ENCODE measurements at regions not wholly inside any gene's neighbourhood (a gene's known extent, or its start where the extent isn't known, plus 50 kb on each side); places are given as distances from the start of the nearest gene placed in this dataset.

DNA sequence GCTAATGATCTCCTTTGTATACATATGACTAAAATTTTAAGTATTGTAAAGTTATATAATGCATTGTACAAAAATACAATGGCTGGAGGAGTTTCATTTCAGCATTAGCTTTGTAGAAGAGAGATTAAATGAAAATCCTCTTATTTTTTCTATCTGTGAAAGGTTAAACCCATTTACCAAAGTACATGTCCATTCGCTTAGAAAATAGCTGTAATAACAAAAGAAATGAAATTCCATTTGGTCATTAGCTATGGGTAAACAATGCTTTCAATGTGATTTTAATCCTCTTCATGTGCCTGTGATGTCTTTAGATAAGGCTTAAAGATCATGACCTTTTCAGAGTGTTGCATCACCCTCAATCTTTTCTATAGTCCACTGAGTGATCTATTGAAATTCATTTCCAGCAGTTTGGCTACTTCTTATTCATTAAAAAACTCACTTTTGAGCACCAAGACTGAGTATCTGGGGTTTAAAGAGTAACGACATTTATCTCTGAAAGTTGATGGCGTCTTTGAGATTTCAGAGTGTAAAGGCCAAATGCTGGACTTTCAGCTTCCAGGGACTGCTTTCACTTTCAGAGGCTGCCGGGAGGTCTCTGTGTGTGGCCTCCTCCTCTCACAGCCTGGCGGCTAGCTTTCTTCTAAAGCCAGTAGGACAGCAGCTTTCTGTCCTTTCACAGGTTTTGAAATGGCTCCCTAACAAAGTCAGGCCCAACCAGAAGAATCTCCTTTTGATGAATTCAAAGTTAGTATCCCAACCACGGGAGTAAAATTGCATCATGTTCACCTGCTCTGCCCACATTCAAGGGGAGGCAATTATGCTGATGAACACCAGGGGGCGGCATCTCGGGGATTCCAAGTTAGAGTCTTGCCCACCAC is 701.4 kb upstream of the COBL start:
- H3K36me3 ChIP-seq (ENCODE audit: control insufficient read depth in 5 of 5, insufficient read depth in 5 of 5, low read length in 5 of 5), result no peaks in the 10 kb centered on the region
- H3K4me1 ChIP-seq (ENCODE audit: control insufficient read depth in 5 of 5, insufficient read depth in 5 of 5, low read length in 5 of 5), result no peaks in the 10 kb centered on the region
- H3K9me3 ChIP-seq (ENCODE audit: control insufficient read depth in 5 of 5, low read length in 5 of 5), result no peaks in the 10 kb centered on the region
- H3K4me3 ChIP-seq (ENCODE audit: low read depth in 1 of 5, low read length in 5 of 5), result no peak overlapping the region
- no peak overlapping the region for H3K9ac ChIP-seq (ENCODE audit: low read length in 5 of 5)
- no peaks in the 10 kb centered on the region for H3K27me3 ChIP-seq (ENCODE audit: control insufficient read depth in 5 of 5, insufficient read depth in 4 of 5, low read length in 5 of 5)
- no peak overlapping the region for H3K27ac ChIP-seq (ENCODE audit: low read depth, low read length)

GRCh38 chr7:52009181-52009580 is 692.6 kb upstream of the COBL start:
- Histone ChIP-seq H3K27me3 (ENCODE audit: control insufficient read depth in 5 of 5, insufficient read depth in 4 of 5, low read length in 5 of 5) (no peaks in the 10 kb centered on the region), H3K36me3 (ENCODE audit: control insufficient read depth in 5 of 5, insufficient read depth in 5 of 5, low read length in 5 of 5) (no peaks in the 10 kb centered on the region), H3K27ac (ENCODE audit: low read depth, low read length) (no peak overlapping the region), H3K4me3 (ENCODE audit: low read depth in 1 of 5, low read length in 5 of 5) (no peak overlapping the region), H3K4me1 (ENCODE audit: control insufficient read depth in 5 of 5, insufficient read depth in 5 of 5, low read length in 5 of 5) (peaks cover 0 to 21% (median 7%) of the 10 kb centered on the region in 5 donors), H3K9ac (ENCODE audit: low read length in 5 of 5) (no peak overlapping the region), H3K9me3 (ENCODE audit: control insufficient read depth in 5 of 5, low read length in 5 of 5) (no peaks in the 10 kb centered on the region)

- no peak overlapping the region for H3K27ac ChIP-seq (ENCODE audit: low read depth, low read length)
These were observed 690.1 kb upstream of the COBL start for GRCh38 chr7:52006674-52007073.

GRCh38 chr7:52005613-52006012 is 689.0 kb upstream of the COBL start:
- Histone ChIP-seq H3K9me3 (ENCODE audit: control insufficient read depth in 5 of 5, low read length in 5 of 5) (no peaks in the 10 kb centered on the region), H3K36me3 (ENCODE audit: control insufficient read depth in 5 of 5, insufficient read depth in 5 of 5, low read length in 5 of 5) (no peaks in the 10 kb centered on the region), H3K27me3 (ENCODE audit: control insufficient read depth in 5 of 5, insufficient read depth in 4 of 5, low read length in 5 of 5) (no peaks in the 10 kb centered on the region), H3K4me3 (ENCODE audit: low read depth in 1 of 5, low read length in 5 of 5) (no peak overlapping the region), H3K4me1 (ENCODE audit: control insufficient read depth in 5 of 5, insufficient read depth in 5 of 5, low read length in 5 of 5) (peaks cover 0 to 21% (median 7%) of the 10 kb centered on the region in 5 donors), H3K9ac (ENCODE audit: low read length in 5 of 5) (no peak overlapping the region), H3K27ac (ENCODE audit: low read depth, low read length) (no peak overlapping the region)

More at GRCh38 chr7:52006674-52007073, 690.1 kb upstream of the COBL start:
- H3K27me3 ChIP-seq (ENCODE audit: control insufficient read depth in 5 of 5, insufficient read depth in 4 of 5, low read length in 5 of 5), result no peaks in the 10 kb centered on the region
- H3K4me3 ChIP-seq (ENCODE audit: low read depth in 1 of 5, low read length in 5 of 5), result no peak overlapping the region
- no peaks in the 10 kb centered on the region for H3K36me3 ChIP-seq (ENCODE audit: control insufficient read depth in 5 of 5, insufficient read depth in 5 of 5, low read length in 5 of 5)
- no peak overlapping the region for H3K9ac ChIP-seq (ENCODE audit: low read length in 5 of 5)
- H3K9me3 ChIP-seq (ENCODE audit: control insufficient read depth in 5 of 5, low read length in 5 of 5), result no peaks in the 10 kb centered on the region
- H3K4me1 ChIP-seq (ENCODE audit: control insufficient read depth in 5 of 5, insufficient read depth in 5 of 5, low read length in 5 of 5), result peaks cover 0 to 21% (median 7%) of the 10 kb centered on the region in 5 donors

DNA sequence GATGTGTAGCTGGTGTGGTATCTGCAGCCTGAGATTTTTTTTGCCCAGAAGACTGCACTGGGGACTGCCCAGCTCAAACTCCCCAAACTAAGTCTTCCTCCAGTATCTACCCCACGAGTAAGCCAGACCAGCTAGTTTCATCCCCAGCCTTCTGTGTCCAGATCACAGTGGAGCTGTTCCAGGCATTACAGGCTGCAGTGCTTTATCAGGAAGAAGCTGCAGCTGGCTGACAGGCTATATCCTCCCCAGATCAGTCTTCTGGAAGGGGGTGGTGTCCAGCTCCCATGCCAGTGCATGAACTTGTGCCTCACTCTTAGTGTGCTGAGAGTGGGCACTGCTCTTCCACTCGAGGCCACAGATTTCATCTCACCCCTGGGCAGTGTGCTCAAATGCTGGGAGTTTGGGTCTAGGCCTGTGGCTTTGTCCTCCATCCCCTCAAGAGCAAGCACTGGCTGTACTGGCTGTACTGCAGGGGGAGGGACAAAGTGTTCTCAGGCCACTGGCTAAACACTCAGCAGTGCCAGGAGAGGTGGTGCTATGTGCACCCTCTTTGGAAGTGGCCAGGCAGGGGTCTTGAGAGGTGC is 679.1 kb upstream of the COBL start:
- H3K9me3 ChIP-seq (ENCODE audit: control insufficient read depth in 5 of 5, low read length in 5 of 5), result peaks cover 0 to 9% (median 0%) of the 10 kb centered on the region in 5 donors
- H3K4me3 ChIP-seq (ENCODE audit: low read depth in 1 of 5, low read length in 5 of 5), result no peak overlapping the region
- H3K27ac ChIP-seq (ENCODE audit: low read depth, low read length), result no peak overlapping the region
- H3K36me3 ChIP-seq (ENCODE audit: control insufficient read depth in 5 of 5, insufficient read depth in 5 of 5, low read length in 5 of 5), result no peaks in the 10 kb centered on the region
- H3K9ac ChIP-seq (ENCODE audit: low read length in 5 of 5), result no peak overlapping the region
- H3K27me3 ChIP-seq (ENCODE audit: control insufficient read depth in 5 of 5, insufficient read depth in 4 of 5, low read length in 5 of 5), result no peaks in the 10 kb centered on the region
- no peaks in the 10 kb centered on the region for H3K4me1 ChIP-seq (ENCODE audit: control insufficient read depth in 5 of 5, insufficient read depth in 5 of 5, low read length in 5 of 5)

GRCh38 chr7:51982653-51983052 is 666.0 kb upstream of the COBL start:
- H3K9ac ChIP-seq (ENCODE audit: low read length in 5 of 5), result no peak overlapping the region
- no peaks in the 10 kb centered on the region for H3K27me3 ChIP-seq (ENCODE audit: control insufficient read depth in 5 of 5, insufficient read depth in 4 of 5, low read length in 5 of 5)
- H3K4me3 ChIP-seq (ENCODE audit: low read depth in 1 of 5, low read length in 5 of 5), result no peak overlapping the region
- no peak overlapping the region for H3K27ac ChIP-seq (ENCODE audit: low read depth, low read length)
- H3K9me3 ChIP-seq (ENCODE audit: control insufficient read depth in 5 of 5, low read length in 5 of 5), result no peaks in the 10 kb centered on the region
- H3K36me3 ChIP-seq (ENCODE audit: control insufficient read depth in 5 of 5, insufficient read depth in 5 of 5, low read length in 5 of 5), result no peaks in the 10 kb centered on the region
- no peaks in the 10 kb centered on the region for H3K4me1 ChIP-seq (ENCODE audit: control insufficient read depth in 5 of 5, insufficient read depth in 5 of 5, low read length in 5 of 5)

- no peak overlapping the region for H3K4me3 ChIP-seq (ENCODE audit: low read depth in 1 of 5, low read length in 5 of 5)
- no peaks in the 10 kb centered on the region for H3K9me3 ChIP-seq (ENCODE audit: control insufficient read depth in 5 of 5, low read length in 5 of 5)
- H3K9ac ChIP-seq (ENCODE audit: low read length in 5 of 5), result no peak overlapping the region
- H3K36me3 ChIP-seq (ENCODE audit: control insufficient read depth in 5 of 5, insufficient read depth in 5 of 5, low read length in 5 of 5), result no peaks in the 10 kb centered on the region
- no peaks in the 10 kb centered on the region for H3K27me3 ChIP-seq (ENCODE audit: control insufficient read depth in 5 of 5, insufficient read depth in 4 of 5, low read length in 5 of 5)
- H3K27ac ChIP-seq (ENCODE audit: low read depth, low read length), result no peak overlapping the region
- H3K4me1 ChIP-seq (ENCODE audit: control insufficient read depth in 5 of 5, insufficient read depth in 5 of 5, low read length in 5 of 5), result no peaks in the 10 kb centered on the region
These were observed 664.2 kb upstream of the COBL start for GRCh38 chr7:51980812-51981211.

DNA sequence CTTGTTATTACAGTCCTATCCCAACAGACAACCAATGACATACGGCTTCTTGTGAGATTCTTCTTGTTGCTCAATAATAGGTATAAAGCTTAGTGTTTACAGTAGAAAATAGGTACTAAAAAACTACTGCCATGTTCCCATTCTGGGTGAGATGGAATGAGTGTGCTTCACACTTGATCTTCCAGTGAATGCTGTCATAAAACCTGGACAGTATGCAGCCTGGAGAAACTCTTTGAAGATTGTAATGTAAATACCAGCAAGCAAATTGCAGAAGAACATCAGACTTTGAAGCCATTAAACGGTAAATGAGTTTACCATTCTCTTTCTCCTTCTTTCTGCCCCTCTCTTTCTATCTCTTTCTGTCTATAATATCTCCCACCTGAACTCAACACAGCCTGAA is 663.7 kb upstream of the COBL start:
- Histone ChIP-seq H3K4me1 (ENCODE audit: control insufficient read depth in 5 of 5, insufficient read depth in 5 of 5, low read length in 5 of 5) (no peaks in the 10 kb centered on the region), H3K9me3 (ENCODE audit: control insufficient read depth in 5 of 5, low read length in 5 of 5) (no peaks in the 10 kb centered on the region), H3K27ac (ENCODE audit: low read depth, low read length) (no peak overlapping the region), H3K9ac (ENCODE audit: low read length in 5 of 5) (no peak overlapping the region), H3K27me3 (ENCODE audit: control insufficient read depth in 5 of 5, insufficient read depth in 4 of 5, low read length in 5 of 5) (no peaks in the 10 kb centered on the region), H3K36me3 (ENCODE audit: control insufficient read depth in 5 of 5, insufficient read depth in 5 of 5, low read length in 5 of 5) (no peaks in the 10 kb centered on the region), H3K4me3 (ENCODE audit: low read depth in 1 of 5, low read length in 5 of 5) (no peak overlapping the region)

DNA sequence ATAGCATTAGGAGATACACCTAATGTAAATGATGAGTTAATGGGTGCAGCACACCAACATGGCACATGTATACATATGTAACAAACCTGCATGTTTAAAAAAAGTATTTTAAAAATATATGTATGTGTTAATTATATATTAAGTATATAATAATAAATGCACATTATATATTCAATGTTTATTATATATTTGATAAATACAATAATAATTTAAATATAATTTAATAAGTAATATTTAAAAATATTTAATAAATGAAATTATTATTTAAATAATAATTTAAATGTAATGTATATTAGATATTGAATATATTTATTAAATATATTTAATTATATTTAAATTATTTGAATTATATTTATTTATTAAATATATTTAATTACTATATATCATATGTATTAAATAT is 661.3 kb upstream of the COBL start:
- Histone ChIP-seq H3K27me3 (ENCODE audit: control insufficient read depth in 5 of 5, insufficient read depth in 4 of 5, low read length in 5 of 5) (no peaks in the 10 kb centered on the region), H3K9me3 (ENCODE audit: control insufficient read depth in 5 of 5, low read length in 5 of 5) (no peaks in the 10 kb centered on the region), H3K9ac (ENCODE audit: low read length in 5 of 5) (no peak overlapping the region), H3K4me1 (ENCODE audit: control insufficient read depth in 5 of 5, insufficient read depth in 5 of 5, low read length in 5 of 5) (no peaks in the 10 kb centered on the region), H3K36me3 (ENCODE audit: control insufficient read depth in 5 of 5, insufficient read depth in 5 of 5, low read length in 5 of 5) (no peaks in the 10 kb centered on the region), H3K4me3 (ENCODE audit: low read depth in 1 of 5, low read length in 5 of 5) (no peak overlapping the region), H3K27ac (ENCODE audit: low read depth, low read length) (no peak overlapping the region)

DNA sequence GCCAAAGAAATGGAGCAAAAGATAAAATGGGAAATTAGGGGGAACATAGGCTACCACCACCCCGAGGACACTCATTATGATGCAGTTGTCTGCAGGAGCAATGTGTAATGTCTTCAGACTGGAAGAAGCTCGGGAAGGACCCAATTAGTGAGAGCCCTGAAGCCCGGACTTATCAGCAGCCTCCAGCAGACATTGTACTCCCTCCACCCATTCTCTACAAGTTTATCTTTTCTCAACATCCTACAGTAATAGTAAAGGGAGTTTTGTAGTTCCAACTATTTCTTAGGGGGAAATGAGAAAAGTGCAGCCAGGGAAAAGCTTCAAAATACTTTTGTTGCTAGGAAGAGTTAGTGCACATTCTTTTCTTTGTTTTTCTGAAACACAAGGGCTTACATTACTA is 657.3 kb upstream of the COBL start:
- no peak overlapping the region for H3K4me3 ChIP-seq (ENCODE audit: low read depth in 1 of 5, low read length in 5 of 5)
- H3K9me3 ChIP-seq (ENCODE audit: control insufficient read depth in 5 of 5, low read length in 5 of 5), result peaks cover 0 to 2% (median 0%) of the 10 kb centered on the region in 5 donors
- no peaks in the 10 kb centered on the region for H3K36me3 ChIP-seq (ENCODE audit: control insufficient read depth in 5 of 5, insufficient read depth in 5 of 5, low read length in 5 of 5)
- no peaks in the 10 kb centered on the region for H3K27me3 ChIP-seq (ENCODE audit: control insufficient read depth in 5 of 5, insufficient read depth in 4 of 5, low read length in 5 of 5)
- no peak overlapping the region for H3K27ac ChIP-seq (ENCODE audit: low read depth, low read length)
- no peaks in the 10 kb centered on the region for H3K4me1 ChIP-seq (ENCODE audit: control insufficient read depth in 5 of 5, insufficient read depth in 5 of 5, low read length in 5 of 5)
- no peak overlapping the region for H3K9ac ChIP-seq (ENCODE audit: low read length in 5 of 5)

All from subcutaneous abdominal adipose tissue (tissue), 5 donors.